Common myeloid progenitor, CD34-positive (primary cell): ENCODE measurements at regions not wholly inside any gene's neighbourhood (a gene's known extent, or its start where the extent isn't known, plus 50 kb on each side); places are given as distances from the start of the nearest gene placed in this dataset.

Source experiments
- CTCF ChIA-PET: fragments of 350-600 bp; sonication (Branson Sonifier 250); formaldehyde crosslinking; loops from one replicate; lab custom pipeline; 2021; ENCODE audit warnings: antibody characterized with exemption; lab: Charles Lee
- POLR2A ChIA-PET: fragments of 350-600 bp; sonication (Branson Sonifier 250); formaldehyde crosslinking; loops from one replicate; lab custom pipeline; 2021; ENCODE audit warnings: antibody characterized with exemption; lab: Charles Lee
- DNase-seq, 3 donors: peaks; one replicate each; pipeline versions ENCODE4 v3.0.0 to v3.0.0-alpha.2; 2013
- H3K27ac ChIP-seq, 2 experiments: 1 replicate in 1 of 2; 2 replicates in 1 of 2; pipeline ENCODE4 v1.7.0; 2013; ENCODE audit warnings: inconsistent platforms in 2 of 2, low read length in 2 of 2, mild to moderate bottlenecking in 2 of 2, low read depth in 1 of 2, moderate library complexity in 1 of 2; ENCODE audit not compliant: severe bottlenecking in 2 of 2, insufficient read depth in 1 of 2, poor library complexity in 1 of 2
- H3K27me3 ChIP-seq, 5 experiments: replicated peaks in 2 of 5; 1 replicate in 3 of 5; 2 replicates in 2 of 5; pipeline versions ENCODE4 v1.6.1 to v1.7.0; 2013; ENCODE audit warnings: low read length in 4 of 5, mild to moderate bottlenecking in 2 of 5, moderate library complexity in 2 of 5, inconsistent platforms in 1 of 5; ENCODE audit not compliant: insufficient read depth in 5 of 5, control insufficient read depth in 4 of 5
- H3K36me3 ChIP-seq, 4 experiments: 1 replicate in 2 of 4; 2 replicates in 2 of 4; pipeline versions ENCODE4 v1.6.1 to v1.7.0; 2013; ENCODE audit warnings: low read length in 3 of 4, control low read depth in 1 of 4, mild to moderate bottlenecking in 1 of 4; ENCODE audit not compliant: control insufficient read depth in 4 of 4, insufficient read depth in 4 of 4
- H3K4me1 ChIP-seq, 4 experiments: 1 replicate in 3 of 4; 2 replicates in 1 of 4; pipeline versions ENCODE4 v1.6.1 to v1.7.1; 2013; ENCODE audit warnings: low read length in 3 of 4, mild to moderate bottlenecking in 3 of 4, control low read depth in 1 of 4, inconsistent platforms in 1 of 4, moderate library complexity in 1 of 4; ENCODE audit not compliant: control insufficient read depth in 4 of 4, insufficient read depth in 4 of 4; ENCODE audit errors: control extremely low read depth in 1 of 4
- H3K4me3 ChIP-seq, 7 experiments: 1 replicate in 4 of 7; 2 replicates in 3 of 7; pipeline versions ENCODE4 v1.5.1 to v1.7.0; 2013; ENCODE audit warnings: mild to moderate bottlenecking in 7 of 7, low read length in 6 of 7, moderate library complexity in 6 of 7, inconsistent platforms in 2 of 7, low read depth in 2 of 7, control low read depth in 1 of 7; ENCODE audit not compliant: insufficient read depth in 4 of 7, control insufficient read depth in 1 of 7; ENCODE audit errors: extremely low read depth in 1 of 7
- H3K9me3 ChIP-seq, 5 experiments: 1 replicate in 4 of 5; 2 replicates in 1 of 5; pipeline versions ENCODE4 v1.6.1 to v1.7.1; 2013; ENCODE audit warnings: low read length in 4 of 5, mild to moderate bottlenecking in 2 of 5, inconsistent platforms in 1 of 5, low read depth in 1 of 5, moderate library complexity in 1 of 5; ENCODE audit not compliant: control insufficient read depth in 4 of 5, insufficient read depth in 2 of 5; ENCODE audit errors: control extremely low read depth in 1 of 5
- WGBS: methylation state at CpG from one replicate; pipeline ENCODE4 v1.1.5; 2013; ENCODE audit not compliant: insufficient coverage; 5-methylcytosine and 5-hydroxymethylcytosine counted together

GRCh38 chr10:121104476-121105111 lies 253.4 kb downstream of the WDR11 start:
- peaks cover 0 to 8% (median 0%) of the 10 kb centered on the region in 5 experiments for H3K9me3 ChIP-seq
- DNase-seq, result no peak
- ChIA-PET CTCF (interaction anchor here (1.3 kb wide), 1 partner anchor 10 kb away, joined by 3 read pairs; no protein-coding TSS in a partner anchor), POLR2A (no interaction called here)
- no peaks in the 10 kb centered on the region for H3K36me3 ChIP-seq
- no peak overlapping the region for H3K27ac ChIP-seq
- WGBS, result 89% methylated on average over 1 of the region's 1 CpG
- H3K27me3 ChIP-seq, result peaks cover 0 to 5% (median 0%) of the 10 kb centered on the region in 5 experiments
- no peak overlapping the region for H3K4me3 ChIP-seq
- H3K4me1 ChIP-seq, result no peaks in the 10 kb centered on the region

- ChIA-PET CTCF (no interaction called here), POLR2A (no interaction called here)
- Histone ChIP-seq H3K27ac (no peak overlapping the region), H3K27me3 (peaks cover 0 to 5% (median 0%) of the 10 kb centered on the region in 5 experiments), H3K4me1 (no peaks in the 10 kb centered on the region), H3K36me3 (no peaks in the 10 kb centered on the region), H3K9me3 (peaks cover 0 to 8% (median 0%) of the 10 kb centered on the region in 5 experiments), H3K4me3 (no peak overlapping the region)
- 91% methylated on average over 3 of the region's 4 CpGs for WGBS
- no peak for DNase-seq
These were observed 255.4 kb downstream of the WDR11 start for GRCh38 chr10:121106611-121107010.

GRCh38 chr10:121108051-121108450 lies 256.9 kb downstream of the WDR11 start:
- H3K27me3 ChIP-seq, result peaks cover 0 to 6% (median 3%) of the 10 kb centered on the region in 5 experiments
- POLR2A ChIA-PET, result no interaction called here
- H3K4me3 ChIP-seq, result no peak overlapping the region
- WGBS, result 100% methylated on average over 1 of the region's 3 CpGs
- H3K4me1 ChIP-seq, result no peaks in the 10 kb centered on the region
- no peak for DNase-seq
- CTCF ChIA-PET, result no interaction called here
- no peaks in the 10 kb centered on the region for H3K36me3 ChIP-seq
- peaks cover 0 to 8% (median 0%) of the 10 kb centered on the region in 5 experiments for H3K9me3 ChIP-seq
- no peak overlapping the region for H3K27ac ChIP-seq

- Histone ChIP-seq H3K36me3 (no peaks in the 10 kb centered on the region), H3K4me1 (no peaks in the 10 kb centered on the region), H3K27me3 (peaks cover 0 to 8% (median 3%) of the 10 kb centered on the region in 5 experiments), H3K4me3 (no peak overlapping the region), H3K9me3 (peaks cover 0 to 9% (median 0%) of the 10 kb centered on the region in 5 experiments), H3K27ac (no peak overlapping the region)
- POLR2A ChIA-PET, result no interaction called here
- CTCF ChIA-PET, result no interaction called here
- DNase-seq, result no peak
These were observed 259.2 kb downstream of the WDR11 start for GRCh38 chr10:121110369-121110768.

GRCh38 chr10:121112136-121112535 lies 261.0 kb downstream of the WDR11 start:
- CTCF ChIA-PET, result no interaction called here
- WGBS, result no CpG with 5 or more reads among the region's 1 CpG

GRCh38 chr10:121112579-121113384 lies 261.6 kb downstream of the WDR11 start:
- Histone ChIP-seq H3K4me3 (no peak overlapping the region), H3K4me1 (no peaks in the 10 kb centered on the region), H3K27me3 (peaks cover 0 to 8% (median 3%) of the 10 kb centered on the region in 5 experiments), H3K36me3 (no peaks in the 10 kb centered on the region), H3K27ac (no peak overlapping the region), H3K9me3 (peaks cover 0 to 17% (median 2%) of the 10 kb centered on the region in 5 experiments)
- CTCF ChIA-PET, result no interaction called here
- POLR2A ChIA-PET, result no interaction called here
- DNase-seq, result no peak
- 81% methylated on average over 9 of the region's 10 CpGs for WGBS

More at GRCh38 chr10:121112136-121112535, 261.0 kb downstream of the WDR11 start:
- POLR2A ChIA-PET, result no interaction called here
- DNase-seq, result no peak
- H3K9me3 ChIP-seq, result peaks cover 0 to 15% (median 2%) of the 10 kb centered on the region in 5 experiments
- H3K27me3 ChIP-seq, result peaks cover 0 to 8% (median 3%) of the 10 kb centered on the region in 5 experiments
- no peaks in the 10 kb centered on the region for H3K4me1 ChIP-seq
- H3K27ac ChIP-seq, result no peak overlapping the region
- no peaks in the 10 kb centered on the region for H3K36me3 ChIP-seq
- no peak overlapping the region for H3K4me3 ChIP-seq

- Histone ChIP-seq H3K36me3 (no peaks in the 10 kb centered on the region), H3K27me3 (peaks cover 0 to 6% (median 3%) of the 10 kb centered on the region in 5 experiments), H3K4me3 (no peak overlapping the region), H3K27ac (no peak overlapping the region), H3K9me3 (peaks cover 0 to 14% (median 2%) of the 10 kb centered on the region in 5 experiments), H3K4me1 (no peaks in the 10 kb centered on the region)
- ChIA-PET CTCF (no interaction called here), POLR2A (no interaction called here)
- no peak for DNase-seq
These were observed 262.2 kb downstream of the WDR11 start for GRCh38 chr10:121113385-121113696.
